Mucosa of descending colon (tissue), 3 donors: ENCODE measurements at regions not wholly inside any gene's neighbourhood (a gene's known extent, or its start where the extent isn't known, plus 50 kb on each side); places are given as distances from the start of the nearest gene placed in this dataset.

Experiments used
- ATAC-seq: fragments of 200-7000 bp; cut with Tn5 transposase; one replicate; pipeline ENCODE4 v1.9.1; 2020; ENCODE audit warnings: mild to moderate bottlenecking, moderate library complexity
- DNase-seq, 3 donors: peaks; one replicate each; pipeline ENCODE4 v3.0.0-alpha.2; 2020
- H3K36me3 ChIP-seq: fragments of 200-600 bp; one replicate; pipeline ENCODE4 v1.8.0; 2021; ENCODE audit warnings: low read depth, mild to moderate bottlenecking
- H3K4me1 ChIP-seq: fragments of 200-600 bp; one replicate; pipeline ENCODE4 v1.8.0; 2021; ENCODE audit warnings: low read depth, mild to moderate bottlenecking
- H3K4me3 ChIP-seq: fragments of 200-600 bp; one replicate; pipeline ENCODE4 v1.8.0; 2021; ENCODE audit warnings: mild to moderate bottlenecking
- H3K9me3 ChIP-seq: fragments of 200-600 bp; one replicate; pipeline ENCODE4 v1.8.0; 2021; ENCODE audit warnings: mild to moderate bottlenecking
- intact Hi-C, 2 donors: fragments of 100-400 bp; cut with DNase I in 1 of 2; cut with micrococcal nuclease in 1 of 2; formaldehyde crosslinking; loops; one replicate each; pipeline versions ENCODE4 v1.11.0 to v1.11.1; 2022; cut with DNase I, micrococcal nuclease
- TF ChIP-seq, protein P1 (sequence below): fragments of 200-600 bp; IDR thresholded peaks from one replicate; pipeline ENCODE4 v1.8.0; 2022; ENCODE audit warnings: antibody characterized with exemption, mild to moderate bottlenecking
- donor health status: DM: no; HTN: no; CAD: no; lungs with moderate emphysema.
- donor health status: DM: no; HTN: no; CAD: no.
- donor health status: DM: no; HTN: yes; CAD: no.

DNA sequence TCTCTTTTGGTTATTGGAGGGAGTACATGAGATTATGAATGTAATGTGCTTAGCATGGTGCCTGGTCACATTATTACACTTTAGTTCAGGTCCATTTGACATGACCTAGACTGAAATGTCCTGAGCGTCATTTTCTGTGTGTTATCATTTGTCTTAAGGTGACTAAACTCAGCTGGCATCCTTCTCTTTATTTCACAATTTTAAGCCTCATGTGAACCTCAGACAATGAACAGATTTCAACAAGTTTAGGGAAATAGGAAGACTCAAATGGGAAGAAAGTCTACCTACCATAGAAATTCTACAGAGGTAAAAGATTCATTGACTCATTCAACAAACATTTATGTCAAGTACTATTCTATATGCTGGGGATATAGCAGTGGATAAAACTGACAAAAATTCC is 70.2 kb upstream of the EXOC6 start:
- no peaks in the 10 kb centered on the region for H3K4me1 ChIP-seq
- H3K36me3 ChIP-seq, result no peaks in the 10 kb centered on the region
- H3K9me3 ChIP-seq, result no peaks in the 10 kb centered on the region
- ATAC-seq (no peak), DNase-seq (no peak)
- TF ChIP-seq, protein P1, sequence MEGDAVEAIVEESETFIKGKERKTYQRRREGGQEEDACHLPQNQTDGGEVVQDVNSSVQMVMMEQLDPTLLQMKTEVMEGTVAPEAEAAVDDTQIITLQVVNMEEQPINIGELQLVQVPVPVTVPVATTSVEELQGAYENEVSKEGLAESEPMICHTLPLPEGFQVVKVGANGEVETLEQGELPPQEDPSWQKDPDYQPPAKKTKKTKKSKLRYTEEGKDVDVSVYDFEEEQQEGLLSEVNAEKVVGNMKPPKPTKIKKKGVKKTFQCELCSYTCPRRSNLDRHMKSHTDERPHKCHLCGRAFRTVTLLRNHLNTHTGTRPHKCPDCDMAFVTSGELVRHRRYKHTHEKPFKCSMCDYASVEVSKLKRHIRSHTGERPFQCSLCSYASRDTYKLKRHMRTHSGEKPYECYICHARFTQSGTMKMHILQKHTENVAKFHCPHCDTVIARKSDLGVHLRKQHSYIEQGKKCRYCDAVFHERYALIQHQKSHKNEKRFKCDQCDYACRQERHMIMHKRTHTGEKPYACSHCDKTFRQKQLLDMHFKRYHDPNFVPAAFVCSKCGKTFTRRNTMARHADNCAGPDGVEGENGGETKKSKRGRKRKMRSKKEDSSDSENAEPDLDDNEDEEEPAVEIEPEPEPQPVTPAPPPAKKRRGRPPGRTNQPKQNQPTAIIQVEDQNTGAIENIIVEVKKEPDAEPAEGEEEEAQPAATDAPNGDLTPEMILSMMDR, result no peak
- H3K4me3 ChIP-seq, result no peak overlapping the region
- intact Hi-C loops, result no loop called here

DNA sequence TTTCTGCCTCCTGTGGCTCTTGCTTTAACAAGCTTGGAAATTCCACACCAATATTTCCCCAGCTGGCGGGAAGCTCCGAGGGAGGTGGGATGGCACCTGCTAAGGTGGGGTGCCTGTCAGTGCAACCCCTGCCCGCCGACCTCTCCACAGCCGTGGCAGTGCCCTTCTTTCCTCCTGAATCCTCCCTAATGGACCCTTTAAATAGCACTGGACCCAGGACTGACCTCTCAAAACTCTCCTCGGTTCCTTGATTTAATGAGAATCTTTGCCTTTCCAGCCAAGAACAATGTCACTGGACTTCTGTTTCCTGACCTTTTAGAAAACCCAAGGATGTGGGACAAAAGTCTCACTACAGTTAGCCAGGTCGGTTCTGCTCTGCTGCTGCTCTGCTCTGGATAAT is 63.2 kb upstream of the EXOC6 start:
- no peak for ATAC-seq

DNA sequence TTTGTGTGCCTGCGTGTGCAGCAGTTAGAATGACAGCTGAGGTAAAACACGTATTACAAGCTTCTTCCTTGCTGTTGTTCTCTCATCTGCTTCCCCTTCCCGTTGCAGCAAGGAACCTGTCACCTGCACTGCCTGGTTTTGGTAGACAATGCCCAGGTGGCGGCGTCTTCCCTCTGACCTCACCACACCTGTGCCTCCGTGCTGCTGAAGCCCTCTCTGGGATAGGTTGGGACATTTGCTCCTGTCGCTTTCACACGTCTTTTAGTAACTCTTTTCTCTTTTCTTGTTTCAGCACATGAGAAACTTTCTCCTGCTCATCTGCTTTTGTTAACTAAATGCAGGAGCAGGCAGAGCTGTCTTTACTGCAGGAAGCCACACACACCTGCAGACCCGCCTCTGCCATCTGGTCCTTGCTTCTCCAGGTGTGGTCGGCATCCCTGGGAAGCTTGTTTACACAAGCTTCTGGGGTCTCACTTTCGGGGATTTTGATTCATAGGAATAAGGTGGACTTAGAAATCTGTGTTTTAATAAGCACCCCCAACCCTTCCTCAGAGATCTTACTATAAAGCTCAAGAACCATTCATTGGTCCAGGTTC is 60.7 kb upstream of the EXOC6 start:
- H3K4me1 ChIP-seq, result no peaks in the 10 kb centered on the region
- no peaks in the 10 kb centered on the region for H3K9me3 ChIP-seq
- DNase-seq, result no peak
- ATAC-seq, result no peak
- TF ChIP-seq, protein P1, result no peak
- intact Hi-C loops, result no loop called here
- H3K36me3 ChIP-seq, result no peaks in the 10 kb centered on the region
- H3K4me3 ChIP-seq, result no peak overlapping the region

More for the DNA sequence above, 63.2 kb upstream of the EXOC6 start:
- intact Hi-C loops, result no loop called here
- no peak overlapping the region for H3K4me3 ChIP-seq
- no peak for DNase-seq
- TF ChIP-seq, protein P1, result no peak
- H3K9me3 ChIP-seq, result no peaks in the 10 kb centered on the region
- H3K36me3 ChIP-seq, result no peaks in the 10 kb centered on the region
- H3K4me1 ChIP-seq, result no peaks in the 10 kb centered on the region

DNA sequence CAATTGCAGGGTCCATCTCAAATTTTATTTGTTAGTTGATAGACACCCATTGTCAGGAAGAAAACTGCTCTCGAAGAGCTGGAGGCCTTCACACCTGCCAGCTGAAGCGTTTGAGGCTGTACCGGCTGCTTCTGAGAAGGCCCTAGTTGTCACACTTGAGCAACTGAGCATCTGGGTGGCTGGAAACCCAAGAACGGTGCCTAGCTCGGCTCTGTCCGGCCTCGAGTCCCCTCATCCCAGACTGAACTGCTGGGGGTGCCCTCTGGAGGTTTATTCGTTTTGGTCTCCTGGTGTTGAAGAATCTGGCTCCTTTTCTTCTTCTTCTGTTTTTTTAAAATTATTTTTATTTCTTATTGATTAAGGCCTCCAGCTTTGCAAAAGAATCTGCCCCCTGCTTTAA is 59.3 kb upstream of the EXOC6 start:
- no peaks in the 10 kb centered on the region for H3K36me3 ChIP-seq
- no peak overlapping the region for H3K4me3 ChIP-seq
- no peak for DNase-seq
- H3K9me3 ChIP-seq, result no peaks in the 10 kb centered on the region
- no peak for ATAC-seq
- TF ChIP-seq, protein P1, result no peak
- H3K4me1 ChIP-seq, result no peaks in the 10 kb centered on the region
- intact Hi-C loops, result no loop called here

DNA sequence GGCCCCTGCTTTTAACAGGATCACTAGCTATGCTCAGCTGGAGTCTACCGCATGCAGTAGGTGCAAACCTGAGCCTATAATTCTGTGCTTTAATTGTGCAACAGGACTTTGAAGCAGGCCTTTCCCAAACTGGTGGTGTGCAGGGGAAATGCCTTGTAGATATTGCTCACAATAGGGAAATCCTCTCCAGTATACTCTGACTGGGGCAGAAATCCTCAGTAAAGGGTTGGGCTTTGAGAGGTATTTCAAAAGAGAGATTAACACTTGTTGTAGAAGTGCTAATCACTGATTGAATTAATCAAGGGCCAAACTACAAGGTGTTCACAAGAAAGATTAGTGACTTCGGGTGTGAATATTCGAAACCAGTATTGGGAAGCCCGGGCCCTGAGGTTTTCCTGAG is 58.5 kb upstream of the EXOC6 start:
- no peak overlapping the region for H3K4me3 ChIP-seq
- TF ChIP-seq, protein P1, result no peak
- intact Hi-C loops, result no loop called here
- H3K4me1 ChIP-seq, result no peaks in the 10 kb centered on the region
- H3K36me3 ChIP-seq, result no peaks in the 10 kb centered on the region
- DNase-seq (no peak), ATAC-seq (no peak)
- H3K9me3 ChIP-seq, result no peaks in the 10 kb centered on the region

DNA sequence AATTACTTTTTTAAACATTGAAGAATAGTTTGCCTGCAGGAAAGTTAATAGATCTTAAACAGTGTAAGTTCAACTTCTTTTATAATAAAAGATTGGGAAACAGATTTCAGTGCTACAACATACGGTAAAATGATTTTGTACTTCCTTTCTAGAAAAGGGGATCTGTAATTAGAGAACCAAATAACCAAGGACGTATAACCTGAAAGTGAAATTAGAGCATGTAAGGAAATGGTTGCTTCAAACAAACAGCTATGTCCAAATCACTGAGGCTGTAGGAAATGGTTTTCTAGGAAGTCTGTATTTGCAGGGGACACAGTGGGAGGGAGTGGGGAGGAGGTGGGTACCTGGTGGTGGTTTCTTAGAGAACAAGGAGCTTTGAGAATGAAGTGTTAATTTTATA is 57.9 kb upstream of the EXOC6 start:
- intact Hi-C loops, result no loop called here
- H3K4me3 ChIP-seq, result no peak overlapping the region
- DNase-seq (no peak), ATAC-seq (peak; percentile 16)
- TF ChIP-seq, protein P1, result no peak
- no peaks in the 10 kb centered on the region for H3K36me3 ChIP-seq
- H3K9me3 ChIP-seq, result no peaks in the 10 kb centered on the region
- no peaks in the 10 kb centered on the region for H3K4me1 ChIP-seq
